Stomach (tissue), 8 donors: ENCODE measurements at regions not wholly inside any gene's neighbourhood (a gene's known extent, or its start where the extent isn't known, plus 50 kb on each side); places are given as distances from the start of the nearest gene placed in this dataset.

Experiments used
- DNase-seq, 2 donors: peaks; one replicate each; pipeline versions ENCODE4 v3.0.0 to v3.0.0-alpha.2; 2013 to 2019
- H3K27ac ChIP-seq, 5 donors: fragments of 200-600 bp in 4 of 5; sonication (generic) in 4 of 5; one replicate each; pipeline ENCODE4 v1.5.1; 2013 to 2019; ENCODE audit warnings: mild to moderate bottlenecking in 1 of 5, moderate library complexity in 1 of 5
- H3K27me3 ChIP-seq, 3 donors: fragments of 200-600 bp; sonication (generic); one replicate each; pipeline ENCODE4 v1.5.1; 2017 to 2019; ENCODE audit warnings: mixed run types in 1 of 3
- H3K36me3 ChIP-seq, 4 donors: fragments of 200-600 bp; sonication (generic); 1 replicate in 3 of 4; 2 replicates in 1 of 4; pipeline ENCODE4 v1.5.1; 2016 to 2019
- H3K4me1 ChIP-seq, 4 donors: fragments of 200-600 bp; sonication (generic); one replicate each; pipeline ENCODE4 v1.5.1; 2016 to 2019
- H3K4me3 ChIP-seq, 4 donors: fragments of 200-600 bp; sonication (generic) in 3 of 4; one replicate each; pipeline ENCODE4 v1.5.1; 2016 to 2019; ENCODE audit warnings: mild to moderate bottlenecking in 1 of 4
- H3K9me3 ChIP-seq, 4 donors: fragments of 200-600 bp; sonication (generic); one replicate each; pipeline ENCODE4 v1.5.1; 2016 to 2019
- CTCF ChIP-seq, 7 experiments: fragments of 450-650 bp in 4 of 7; fragments of 200-600 bp in 3 of 7; sonication (generic) in 3 of 7; IDR thresholded peaks; one replicate each; pipeline ENCODE4 v1.5.1; 2016 to 2019; ENCODE audit warnings: antibody characterized with exemption in 7 of 7, control low read depth in 2 of 7, mild to moderate bottlenecking in 1 of 7
- EP300 ChIP-seq: sonication (generic); formaldehyde crosslinking; IDR thresholded peaks from one replicate; pipeline ENCODE4 v1.6.1; 2017; ENCODE audit warnings: antibody characterized with exemption
- POLR2A ChIP-seq, 4 donors: fragments of 450-650 bp; IDR thresholded peaks; one replicate each; pipeline ENCODE4 v1.6.1; 2016; ENCODE audit warnings: antibody characterized with exemption in 4 of 4, control low read depth in 2 of 4, mild to moderate bottlenecking in 1 of 4, moderate library complexity in 1 of 4
- POLR2AphosphoS5 ChIP-seq, 3 donors: sonication (generic); formaldehyde crosslinking; IDR thresholded peaks; one replicate each; pipeline ENCODE4 v1.6.1; 2016; ENCODE audit warnings: antibody characterized with exemption in 3 of 3
- WGBS, 5 donors: extraction: QIAGEN DNeasy Blood & Tissue Kit in 3 of 5; methylation state at CpG; one replicate each; pipeline versions ENCODE4 v1.1.5 to v1.1.7; 2013 to 2018; 5-methylcytosine and 5-hydroxymethylcytosine counted together
- intact Hi-C: fragments of 100-400 bp; cut with DNase I; formaldehyde crosslinking; loops from one replicate; pipeline ENCODE4 v1.15.1; 2023; ENCODE audit warnings: low total_unique reads
- donor health status: healthy with polysubstance abuse.
- donor health status: Bipolar disorder and iron deficiency.
- donor health status: healthy.

- no peaks in the 10 kb centered on the region for H3K36me3 ChIP-seq
- H3K4me1 ChIP-seq, result no peaks in the 10 kb centered on the region
- intact Hi-C loops, result no loop called here
- no peak overlapping the region for H3K4me3 ChIP-seq
- H3K9me3 ChIP-seq, result no peaks in the 10 kb centered on the region
- TF ChIP-seq EP300, result no peak
- TF ChIP-seq CTCF (IDR thresholded peaks at IDR 0.05), result no peak
- TF ChIP-seq POLR2A (IDR thresholded peaks at IDR 0.05), result no peak
- TF ChIP-seq POLR2AphosphoS5 (IDR thresholded peaks at IDR 0.05), result no peak
- H3K27ac ChIP-seq, result no peak overlapping the region
- H3K27me3 ChIP-seq, result no peaks in the 10 kb centered on the region
- no peak for DNase-seq
Observed at GRCh38 chr4:141783770-141784169, 147.4 kb downstream of the IL15 start.

GRCh38 chr4:141786946-141787345 is 150.6 kb downstream of the IL15 start:
- DNase-seq, result no peak
- no peaks in the 10 kb centered on the region for H3K36me3 ChIP-seq
- no peak overlapping the region for H3K4me3 ChIP-seq
- no peaks in the 10 kb centered on the region for H3K9me3 ChIP-seq
- intact Hi-C loops, result no loop called here
- TF ChIP-seq POLR2AphosphoS5 (IDR thresholded peaks at IDR 0.05), result no peak
- TF ChIP-seq EP300, result no peak
- TF ChIP-seq CTCF (IDR thresholded peaks at IDR 0.05), result no peak
- TF ChIP-seq POLR2A (IDR thresholded peaks at IDR 0.05), result no peak
- no peaks in the 10 kb centered on the region for H3K4me1 ChIP-seq
- H3K27me3 ChIP-seq, result no peaks in the 10 kb centered on the region
- H3K27ac ChIP-seq, result no peak overlapping the region

- Histone ChIP-seq H3K4me3 (no peak overlapping the region), H3K27ac (no peak overlapping the region), H3K4me1 (no peaks in the 10 kb centered on the region), H3K27me3 (no peaks in the 10 kb centered on the region), H3K36me3 (no peaks in the 10 kb centered on the region), H3K9me3 (no peaks in the 10 kb centered on the region)
- intact Hi-C loops, result no loop called here
- 70 to 79% (median 77%) methylated on average over 4 of the region's 4 CpGs for WGBS, 5 donors
- no peak for TF ChIP-seq POLR2A (IDR thresholded peaks at IDR 0.05)
- no peak for TF ChIP-seq CTCF (IDR thresholded peaks at IDR 0.05)
- no peak for TF ChIP-seq POLR2AphosphoS5 (IDR thresholded peaks at IDR 0.05)
- no peak for TF ChIP-seq EP300
- no peak for DNase-seq
Observed at GRCh38 chr4:141788169-141788915, 152.0 kb downstream of the IL15 start.

- Histone ChIP-seq H3K9me3 (no peaks in the 10 kb centered on the region), H3K36me3 (no peaks in the 10 kb centered on the region), H3K4me1 (no peaks in the 10 kb centered on the region), H3K27ac (no peak overlapping the region), H3K4me3 (no peak overlapping the region), H3K27me3 (no peaks in the 10 kb centered on the region)
- no peak for DNase-seq
- WGBS, 5 donors, result 87 to 91% (median 91%) methylated on average over 4 of the region's 4 CpGs
- no peak for TF ChIP-seq EP300
- no peak for TF ChIP-seq POLR2A (IDR thresholded peaks at IDR 0.05)
- TF ChIP-seq CTCF (IDR thresholded peaks at IDR 0.05), result no peak
- TF ChIP-seq POLR2AphosphoS5 (IDR thresholded peaks at IDR 0.05), result no peak
- intact Hi-C loops, result no loop called here
Observed at GRCh38 chr4:141789716-141790115, 153.3 kb downstream of the IL15 start.
